AG04449 (cell line): ENCODE measurements at regions not wholly inside any gene's neighbourhood (a gene's known extent, or its start where the extent isn't known, plus 50 kb on each side); places are given as distances from the start of the nearest gene placed in this dataset.

ENCODE experiments used
- CTCF ChIA-PET: fragments of 350-600 bp; formaldehyde crosslinking; extraction: SDS; loops from one replicate; lab custom pipeline; 2021; ENCODE audit warnings: antibody characterized with exemption; lab: Yijun Ruan, JAX
- POLR2A ChIA-PET: fragments of 400-600, 350-600 bp; formaldehyde crosslinking; extraction: SDS; loops from one replicate; lab custom pipeline; 2020; ENCODE audit warnings: antibody characterized with exemption, inconsistent platforms; lab: Yijun Ruan, JAX
- DNase-seq: peaks from one replicate; pipeline ENCODE4 v3.0.0-alpha.2; 2010; ENCODE audit warnings: low read depth, low spot score
- H3K4me3 ChIP-seq: 2 replicates; pipeline ENCODE4 v1.5.1; 2011; ENCODE audit warnings: low read depth, mild to moderate bottlenecking, control low read depth, low read length
- TF ChIP-seq, protein P1 (sequence below): IDR thresholded peaks from one replicate; pipeline ENCODE4 v1.5.1; 2011; ENCODE audit warnings: mild to moderate bottlenecking, moderate library complexity, low read length, control low read depth, inconsistent platforms; ENCODE audit not compliant: insufficient read depth; ENCODE audit errors: missing control alignments

- no peak for DNase-seq
- TF ChIP-seq, protein P1, sequence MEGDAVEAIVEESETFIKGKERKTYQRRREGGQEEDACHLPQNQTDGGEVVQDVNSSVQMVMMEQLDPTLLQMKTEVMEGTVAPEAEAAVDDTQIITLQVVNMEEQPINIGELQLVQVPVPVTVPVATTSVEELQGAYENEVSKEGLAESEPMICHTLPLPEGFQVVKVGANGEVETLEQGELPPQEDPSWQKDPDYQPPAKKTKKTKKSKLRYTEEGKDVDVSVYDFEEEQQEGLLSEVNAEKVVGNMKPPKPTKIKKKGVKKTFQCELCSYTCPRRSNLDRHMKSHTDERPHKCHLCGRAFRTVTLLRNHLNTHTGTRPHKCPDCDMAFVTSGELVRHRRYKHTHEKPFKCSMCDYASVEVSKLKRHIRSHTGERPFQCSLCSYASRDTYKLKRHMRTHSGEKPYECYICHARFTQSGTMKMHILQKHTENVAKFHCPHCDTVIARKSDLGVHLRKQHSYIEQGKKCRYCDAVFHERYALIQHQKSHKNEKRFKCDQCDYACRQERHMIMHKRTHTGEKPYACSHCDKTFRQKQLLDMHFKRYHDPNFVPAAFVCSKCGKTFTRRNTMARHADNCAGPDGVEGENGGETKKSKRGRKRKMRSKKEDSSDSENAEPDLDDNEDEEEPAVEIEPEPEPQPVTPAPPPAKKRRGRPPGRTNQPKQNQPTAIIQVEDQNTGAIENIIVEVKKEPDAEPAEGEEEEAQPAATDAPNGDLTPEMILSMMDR, result no peak
- CTCF ChIA-PET, result interaction anchor here (1.4 to 1.6 kb wide), 2 partner anchors 9 to 12 kb away, joined by 4 to 5 read pairs; no protein-coding TSS in a partner anchor
- POLR2A ChIA-PET, result no interaction called here
- no peak overlapping the region for H3K4me3 ChIP-seq
Measured at GRCh38 chr1:30371179-30371788, 352.1 kb downstream of the MATN1 start.

GRCh38 chr1:30368651-30369240 lies 354.6 kb downstream of the MATN1 start:
- no peak for DNase-seq
- H3K4me3 ChIP-seq, result no peak overlapping the region
- ChIA-PET POLR2A (no interaction called here), CTCF (interaction anchor here (2.9 kb wide), 1 partner anchor 11 kb away, joined by 18 read pairs; no protein-coding TSS in a partner anchor)
- TF ChIP-seq, protein P1, result no peak

- CTCF ChIA-PET, result interaction anchor here (2.7 kb wide), 1 partner anchor 14 kb away, joined by 14 read pairs; no protein-coding TSS in a partner anchor
- no peak for DNase-seq
- no peak overlapping the region for H3K4me3 ChIP-seq
- TF ChIP-seq, protein P1, result no peak
- POLR2A ChIA-PET, result no interaction called here
Measured at GRCh38 chr1:30366911-30367310, 356.5 kb downstream of the MATN1 start.

GRCh38 chr1:30366199-30366598 lies 357.2 kb downstream of the MATN1 start:
- TF ChIP-seq, protein P1, result no peak
- DNase-seq, result no peak
- H3K4me3 ChIP-seq, result no peak overlapping the region
- CTCF ChIA-PET, result interaction anchor here (2.7 kb wide), 1 partner anchor 14 kb away, joined by 14 read pairs; no protein-coding TSS in a partner anchor
- POLR2A ChIA-PET, result no interaction called here

DNA sequence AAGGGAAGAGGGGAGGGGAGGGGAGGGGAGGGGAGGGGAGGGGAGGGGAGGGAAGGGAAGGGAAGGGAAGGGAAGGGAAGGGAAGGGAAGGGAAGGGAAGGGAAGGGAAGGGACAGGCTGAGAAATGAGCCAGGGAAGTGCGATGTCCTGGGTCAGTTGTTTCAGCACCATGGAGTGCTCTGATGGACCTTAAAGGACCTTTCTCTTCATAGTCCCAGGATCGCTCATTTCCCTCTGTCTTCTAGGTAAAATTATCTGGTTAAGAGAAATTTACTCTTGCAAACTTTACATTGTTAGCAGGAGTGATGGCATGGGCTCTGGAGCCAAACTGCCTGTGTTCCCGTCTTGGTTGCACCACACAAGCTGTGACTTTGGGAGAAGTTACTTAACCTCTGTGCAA lies 357.8 kb downstream of the MATN1 start:
- no peak overlapping the region for H3K4me3 ChIP-seq
- DNase-seq, result no peak
- TF ChIP-seq, protein P1, result no peak
- CTCF ChIA-PET, result interaction anchor here (2.7 kb wide), 1 partner anchor 15 kb away, joined by 14 read pairs; no protein-coding TSS in a partner anchor
- POLR2A ChIA-PET, result no interaction called here

DNA sequence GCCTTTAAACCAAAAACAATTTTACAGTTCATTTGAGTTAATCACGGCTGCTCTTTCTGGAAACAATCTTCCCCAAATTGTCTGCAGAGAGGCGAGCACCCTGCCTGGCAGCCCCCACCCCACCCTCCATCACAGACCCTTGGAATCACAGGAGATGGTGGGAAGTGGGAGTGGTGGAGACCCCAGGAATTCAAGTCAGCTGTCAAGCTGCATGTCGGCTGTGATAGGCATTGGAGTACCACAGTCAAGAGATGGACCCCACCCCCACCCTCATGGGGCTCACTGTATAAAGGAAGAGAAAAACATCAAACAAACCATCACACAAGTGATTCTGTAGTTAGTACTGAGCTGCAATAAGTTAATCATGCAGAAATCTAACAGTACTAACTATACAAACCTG lies 360.4 kb downstream of the MATN1 start:
- CTCF ChIA-PET, result interaction anchor here (1.6 kb wide), 1 partner anchor 17 kb away, joined by 9 read pairs; no protein-coding TSS in a partner anchor
- TF ChIP-seq, protein P1, result no peak
- DNase-seq, result no peak
- POLR2A ChIA-PET, result no interaction called here
- H3K4me3 ChIP-seq, result no peak overlapping the region
